ENCODE measurements at regions not wholly inside any gene's neighbourhood (a gene's known extent, or its start where the extent isn't known, plus 50 kb on each side); places are given as distances from the start of the nearest gene placed in this dataset.

DNA sequence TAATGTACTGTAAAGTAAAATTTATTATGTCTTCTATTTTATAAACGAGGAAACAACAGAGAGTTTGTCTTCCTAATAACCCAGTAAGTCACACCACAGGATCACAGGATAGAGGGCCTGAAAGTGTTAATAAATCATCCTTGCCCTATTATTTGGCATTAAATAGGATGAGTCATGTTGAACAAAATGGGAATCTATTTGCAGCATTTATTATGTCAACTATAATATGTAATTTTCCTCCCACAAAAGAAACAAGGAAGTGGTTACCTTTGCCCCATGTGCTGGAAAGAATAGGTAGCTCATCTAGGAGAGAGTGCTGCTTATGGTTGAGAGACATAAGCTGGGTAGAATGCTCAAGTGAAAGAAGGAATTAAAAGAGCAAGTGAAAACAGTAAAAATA is 237.6 kb upstream of the NDST3 start:
- no peak for TF ChIP-seq EP300 (IDR thresholded peaks at IDR 0.05)
- no peak for TF ChIP-seq POLR2A (IDR thresholded peaks at IDR 0.05)
- TF ChIP-seq CTCF (IDR thresholded peaks at IDR 0.05) = no peak

Measured in gastroesophageal sphincter (tissue), 3 donors.